CD14-positive monocyte (primary cell): ENCODE measurements at regions not wholly inside any gene's neighbourhood (a gene's known extent, or its start where the extent isn't known, plus 50 kb on each side); places are given as distances from the start of the nearest gene placed in this dataset.

ENCODE experiments used
- DNase-seq, 3 donors: peaks; one replicate each; pipeline ENCODE4 v3.0.0-alpha.2; 2011 to 2022
- H2AFZ ChIP-seq: 2 replicates; pipeline ENCODE4 v1.6.0; 2012; ENCODE audit warnings: mild to moderate bottlenecking, low read depth, low read length, inconsistent platforms; ENCODE audit not compliant: insufficient read depth, poor library complexity, severe bottlenecking
- H3K27ac ChIP-seq, 2 donors: 1 replicate in 1 of 2; 2 replicates in 1 of 2; pipeline ENCODE4 v1.5.1; 2012 to 2013; ENCODE audit warnings: low read length in 2 of 2, control low read depth in 1 of 2, inconsistent platforms in 1 of 2, low read depth in 1 of 2, mild to moderate bottlenecking in 1 of 2
- H3K27me3 ChIP-seq, 2 donors: one replicate each; pipeline versions ENCODE4 v1.6.0 to v1.6.1; 2011 to 2013; ENCODE audit warnings: low read length in 2 of 2; ENCODE audit not compliant: control insufficient read depth in 2 of 2, insufficient read depth in 2 of 2
- H3K36me3 ChIP-seq, 2 donors: replicated peaks in 1 of 2; 1 replicate in 1 of 2; 2 replicates in 1 of 2; pipeline versions ENCODE4 v1.5.1 to v1.6.1; 2012 to 2013; ENCODE audit warnings: low read length in 2 of 2, control low read depth in 1 of 2, inconsistent platforms in 1 of 2, mild to moderate bottlenecking in 1 of 2; ENCODE audit not compliant: insufficient read depth in 2 of 2, control insufficient read depth in 1 of 2
- H3K4me1 ChIP-seq, 2 donors: 1 replicate in 1 of 2; 2 replicates in 1 of 2; pipeline versions ENCODE4 v1.5.1 to v1.6.1; 2012 to 2013; ENCODE audit warnings: low read length in 2 of 2, control low read depth in 1 of 2, inconsistent platforms in 1 of 2, mild to moderate bottlenecking in 1 of 2, moderate library complexity in 1 of 2; ENCODE audit not compliant: insufficient read depth in 2 of 2, control insufficient read depth in 1 of 2
- H3K4me2 ChIP-seq: replicated peaks from 2 replicates; pipeline ENCODE3; 2012; ENCODE audit warnings: low read length, moderate library complexity, mild to moderate bottlenecking; ENCODE audit not compliant: poor library complexity, severe bottlenecking; ENCODE audit errors: extremely low read depth
- H3K4me3 ChIP-seq, 3 experiments: fragments of 200-600 bp in 1 of 3; sonication (generic) in 1 of 3; replicated peaks in 1 of 3; 1 replicate in 2 of 3; 2 replicates in 1 of 3; pipeline ENCODE4 v1.5.1; 2011 to 2013; ENCODE audit warnings: low read length in 3 of 3, mild to moderate bottlenecking in 3 of 3, control low read depth in 2 of 3, low read depth in 2 of 3, inconsistent platforms in 1 of 3, moderate library complexity in 1 of 3
- H3K79me2 ChIP-seq: 2 replicates; pipeline ENCODE4 v1.6.0; 2012; ENCODE audit warnings: mild to moderate bottlenecking, control low read depth, inconsistent platforms, low read length, moderate library complexity; ENCODE audit not compliant: insufficient read depth
- H3K9ac ChIP-seq: 2 replicates; pipeline ENCODE4 v1.6.0; 2017; ENCODE audit warnings: low read length, mild to moderate bottlenecking; ENCODE audit not compliant: insufficient read depth, poor library complexity, severe bottlenecking
- H3K9me3 ChIP-seq, 2 donors: replicated peaks in 1 of 2; 1 replicate in 1 of 2; 2 replicates in 1 of 2; pipeline versions ENCODE4 v1.5.1 to v1.6.1; 2012 to 2013; ENCODE audit warnings: low read length in 2 of 2, control low read depth in 1 of 2; ENCODE audit not compliant: control insufficient read depth in 1 of 2, insufficient read depth in 1 of 2
- H4K20me1 ChIP-seq: 2 replicates; pipeline ENCODE4 v1.6.0; 2012; ENCODE audit warnings: mild to moderate bottlenecking, low read length, control low read depth, moderate library complexity; ENCODE audit not compliant: insufficient read depth
- H3K27ac Mint-ChIP-seq, 7 donors: one replicate each; pipeline ENCODE4 v1.8.0; 2020; ENCODE audit warnings: mild to moderate bottlenecking in 7 of 7, mixed read lengths in 7 of 7, moderate library complexity in 6 of 7, inconsistent platforms in 2 of 7
- H3K27me3 Mint-ChIP-seq, 3 donors: one replicate each; pipeline ENCODE4 v1.8.0; 2021 to 2022; ENCODE audit warnings: low read depth in 3 of 3, mild to moderate bottlenecking in 3 of 3, mixed read lengths in 3 of 3, moderate library complexity in 3 of 3, inconsistent platforms in 1 of 3
- H3K36me3 Mint-ChIP-seq, 2 donors: one replicate each; pipeline ENCODE4 v1.8.0; 2020; ENCODE audit warnings: mixed read lengths in 2 of 2, inconsistent platforms in 1 of 2, mild to moderate bottlenecking in 1 of 2
- H3K4me1 Mint-ChIP-seq: one replicate; pipeline ENCODE4 v1.8.0; 2020; ENCODE audit warnings: mild to moderate bottlenecking, mixed read lengths
- H3K4me3 Mint-ChIP-seq, 2 donors: one replicate each; pipeline ENCODE4 v1.8.0; 2020; ENCODE audit warnings: mild to moderate bottlenecking in 2 of 2, mixed read lengths in 2 of 2, moderate library complexity in 1 of 2
- H3K9me3 Mint-ChIP-seq, 7 donors: one replicate each; pipeline ENCODE4 v1.8.0; 2020 to 2022; ENCODE audit warnings: mixed read lengths in 7 of 7, mild to moderate bottlenecking in 6 of 7, moderate library complexity in 6 of 7, inconsistent platforms in 2 of 7
- CTCF ChIP-seq: fragments of 200-600 bp; IDR thresholded peaks from one replicate; pipeline ENCODE4 v1.8.0; 2022; ENCODE audit warnings: antibody characterized with exemption, mild to moderate bottlenecking
- WGBS: methylation state at CpG from one replicate; pipeline ENCODE4 v1.1.5; 2013; ENCODE audit warnings: missing lambda C conversion rate; ENCODE audit not compliant: insufficient coverage; 5-methylcytosine and 5-hydroxymethylcytosine counted together
- intact Hi-C, 2 donors: fragments of 100-400 bp; cut with micrococcal nuclease; formaldehyde crosslinking; loops; one replicate each; pipeline versions ENCODE4 v1.15.0 to v1.15.1; 2023

- Histone ChIP-seq H3K4me1 (no peaks in the 10 kb centered on the region), H3K36me3 (no peaks in the 10 kb centered on the region), H3K27ac (no peak overlapping the region), H3K9me3 (no peaks in the 10 kb centered on the region), H4K20me1 (no peaks in the 10 kb centered on the region), H3K9ac (no peak overlapping the region), H3K4me3 (no peak overlapping the region), H3K27me3 (no peaks in the 10 kb centered on the region), H2AFZ (no peak overlapping the region), H3K4me2 (no peak overlapping the region), H3K79me2 (no peaks in the 10 kb centered on the region)
- intact Hi-C loops, result no loop called here
- Mint-ChIP-seq H3K4me3 (no peak overlapping the region), H3K9me3 (peaks cover 0 to 6% (median 0%) of the 10 kb centered on the region in 7 donors), H3K4me1 (no peaks in the 10 kb centered on the region), H3K36me3 (no peaks in the 10 kb centered on the region), H3K27ac (no peak overlapping the region), H3K27me3 (peaks cover 0 to 3% (median 2%) of the 10 kb centered on the region in 3 donors)
- TF ChIP-seq CTCF, result no peak
- no peak for DNase-seq
- WGBS, result 94% methylated on average over 6 of the region's 7 CpGs
Measured at GRCh38 chr12:13390918-13391317, 194.4 kb downstream of the EMP1 start.

- intact Hi-C loops, result no loop called here
- Mint-ChIP-seq H3K4me1 (no peaks in the 10 kb centered on the region), H3K36me3 (no peaks in the 10 kb centered on the region), H3K27me3 (peaks cover 0 to 3% (median 2%) of the 10 kb centered on the region in 3 donors), H3K9me3 (peaks cover 0 to 8% (median 0%) of the 10 kb centered on the region in 7 donors), H3K27ac (no peak overlapping the region), H3K4me3 (no peak overlapping the region)
- Histone ChIP-seq H3K27ac (no peak overlapping the region), H3K4me1 (no peaks in the 10 kb centered on the region), H3K9ac (no peak overlapping the region), H3K4me2 (no peak overlapping the region), H2AFZ (no peak overlapping the region), H3K36me3 (no peaks in the 10 kb centered on the region), H3K9me3 (no peaks in the 10 kb centered on the region), H3K27me3 (no peaks in the 10 kb centered on the region), H3K79me2 (no peaks in the 10 kb centered on the region), H4K20me1 (no peaks in the 10 kb centered on the region), H3K4me3 (no peak overlapping the region)
- TF ChIP-seq CTCF, result no peak
- WGBS, result 69% methylated on average over 5 of the region's 10 CpGs
- DNase-seq, result no peak
Measured at GRCh38 chr12:13390381-13390861, 193.9 kb downstream of the EMP1 start.
